ENCODE measurements at regions not wholly inside any gene's neighbourhood (a gene's known extent, or its start where the extent isn't known, plus 50 kb on each side); places are given as distances from the start of the nearest gene placed in this dataset.

DNA sequence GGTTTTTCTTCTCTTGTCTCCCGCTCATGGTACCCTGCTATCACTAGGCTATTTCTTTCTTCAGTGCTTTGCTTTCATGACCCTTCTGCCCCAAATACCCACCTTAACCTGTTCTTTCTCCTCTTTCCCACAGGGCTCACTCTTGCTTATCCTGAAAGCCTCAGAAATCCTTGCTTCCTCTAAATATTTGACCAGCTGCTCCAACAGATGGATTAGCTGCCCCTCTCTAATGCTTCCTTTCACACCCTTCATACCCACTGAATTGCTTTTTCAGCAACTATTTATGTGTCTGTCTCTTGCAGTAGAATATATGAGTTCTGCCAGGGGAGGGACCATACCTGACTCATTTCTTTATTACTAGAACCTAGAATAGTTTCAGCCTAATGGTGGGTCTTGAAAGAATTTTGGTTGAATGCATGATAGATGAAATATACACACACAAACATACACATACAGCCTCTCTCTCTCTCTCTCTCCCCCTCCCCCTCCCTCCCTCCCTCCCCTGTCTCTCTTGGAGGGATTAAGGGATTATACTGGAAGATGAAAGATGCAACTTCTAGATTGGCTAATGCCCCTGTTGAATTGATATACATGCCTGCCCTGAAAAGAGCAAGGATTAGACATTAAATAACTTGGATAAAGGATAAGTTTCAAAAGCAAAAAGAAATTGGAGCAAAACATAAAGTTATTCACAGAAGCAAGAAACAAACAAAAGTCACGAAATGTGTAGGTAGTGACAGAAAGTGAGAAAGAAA is 95.0 kb upstream of the GADL1 start:
- TF ChIP-seq, protein P1, sequence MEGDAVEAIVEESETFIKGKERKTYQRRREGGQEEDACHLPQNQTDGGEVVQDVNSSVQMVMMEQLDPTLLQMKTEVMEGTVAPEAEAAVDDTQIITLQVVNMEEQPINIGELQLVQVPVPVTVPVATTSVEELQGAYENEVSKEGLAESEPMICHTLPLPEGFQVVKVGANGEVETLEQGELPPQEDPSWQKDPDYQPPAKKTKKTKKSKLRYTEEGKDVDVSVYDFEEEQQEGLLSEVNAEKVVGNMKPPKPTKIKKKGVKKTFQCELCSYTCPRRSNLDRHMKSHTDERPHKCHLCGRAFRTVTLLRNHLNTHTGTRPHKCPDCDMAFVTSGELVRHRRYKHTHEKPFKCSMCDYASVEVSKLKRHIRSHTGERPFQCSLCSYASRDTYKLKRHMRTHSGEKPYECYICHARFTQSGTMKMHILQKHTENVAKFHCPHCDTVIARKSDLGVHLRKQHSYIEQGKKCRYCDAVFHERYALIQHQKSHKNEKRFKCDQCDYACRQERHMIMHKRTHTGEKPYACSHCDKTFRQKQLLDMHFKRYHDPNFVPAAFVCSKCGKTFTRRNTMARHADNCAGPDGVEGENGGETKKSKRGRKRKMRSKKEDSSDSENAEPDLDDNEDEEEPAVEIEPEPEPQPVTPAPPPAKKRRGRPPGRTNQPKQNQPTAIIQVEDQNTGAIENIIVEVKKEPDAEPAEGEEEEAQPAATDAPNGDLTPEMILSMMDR (IDR thresholded peaks at IDR 0.05): no peak
- H3K4me1 Mint-ChIP-seq (ENCODE audit: low read depth): no peaks in the 10 kb centered on the region
- H3K27me3 Mint-ChIP-seq: peaks cover 16% of the 10 kb centered on the region
- ATAC-seq: no peak
- H3K9me3 Mint-ChIP-seq: peaks cover 6% of the 10 kb centered on the region
- intact Hi-C loops (cut with micrococcal nuclease): no loop called here
- ChIA-PET POLR2A (interaction anchor here (1.1 kb wide), 1 partner anchor 107 kb away, joined by 3 read pairs; no protein-coding TSS in a partner anchor), CTCF (no interaction called here)
- DNase-seq: no peak
- no peaks in the 10 kb centered on the region for H3K36me3 Mint-ChIP-seq (ENCODE audit: low read depth)
- no peak overlapping the region for H3K4me3 Mint-ChIP-seq
- no peak overlapping the region for H3K27ac Mint-ChIP-seq

DNA sequence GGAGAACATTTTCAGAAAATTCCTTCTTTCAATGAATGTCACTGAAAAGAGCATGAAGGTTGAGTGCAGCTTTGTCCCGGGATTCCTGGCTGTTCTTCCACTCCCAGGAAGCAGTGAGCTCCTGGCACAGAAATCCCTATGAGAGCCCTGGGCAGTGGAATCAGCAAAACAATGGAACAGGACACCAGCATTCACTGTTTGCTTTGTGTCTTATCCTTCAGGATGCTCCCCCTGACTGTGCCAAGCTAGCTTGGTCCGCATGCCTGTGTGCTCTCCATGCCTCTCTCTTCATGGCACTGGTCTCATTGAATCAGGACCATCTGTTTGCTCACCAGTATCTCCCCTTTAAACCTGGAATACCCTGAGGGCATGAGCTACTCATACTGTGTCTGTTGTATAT is 102.0 kb upstream of the GADL1 start:
- Mint-ChIP-seq H3K9me3 (peaks cover 6% of the 10 kb centered on the region), H3K36me3 (ENCODE audit: low read depth) (no peaks in the 10 kb centered on the region), H3K27ac (no peak overlapping the region), H3K27me3 (peaks cover 4% of the 10 kb centered on the region), H3K4me3 (no peak overlapping the region), H3K4me1 (ENCODE audit: low read depth) (no peaks in the 10 kb centered on the region)
- DNase-seq (no peak), ATAC-seq (no peak)
- TF ChIP-seq, protein P1 (IDR thresholded peaks at IDR 0.05): no peak
- POLR2A ChIA-PET: no interaction called here
- CTCF ChIA-PET: no interaction called here
- intact Hi-C loops (cut with micrococcal nuclease): no loop called here

DNA sequence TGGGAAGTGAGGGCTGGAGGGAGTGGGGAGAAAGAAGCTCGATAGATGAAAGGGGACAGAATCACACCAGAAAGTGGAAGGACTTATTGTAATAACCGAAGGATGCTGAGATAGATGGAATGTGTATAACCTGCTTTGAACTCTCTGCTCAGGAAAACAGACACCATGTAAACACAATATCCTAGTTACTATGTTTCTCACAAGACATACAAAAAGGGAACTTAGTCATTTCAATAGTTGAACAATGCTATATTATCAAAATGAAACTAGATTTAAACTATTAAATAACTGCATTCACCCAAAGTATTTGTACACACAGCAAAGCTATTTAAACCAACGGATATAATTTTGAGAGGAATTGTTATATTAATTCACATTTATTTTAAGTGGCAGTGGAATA is 108.3 kb upstream of the GADL1 start:
- Mint-ChIP-seq H3K4me3 (no peak overlapping the region), H3K9me3 (no peaks in the 10 kb centered on the region), H3K4me1 (ENCODE audit: low read depth) (no peaks in the 10 kb centered on the region), H3K36me3 (ENCODE audit: low read depth) (no peaks in the 10 kb centered on the region), H3K27ac (no peak overlapping the region), H3K27me3 (no peaks in the 10 kb centered on the region)
- POLR2A ChIA-PET: no interaction called here
- DNase-seq (no peak), ATAC-seq (no peak)
- CTCF ChIA-PET: interaction anchor here (0.7 kb wide), 1 partner anchor 22 kb away, joined by 3 read pairs; no protein-coding TSS in a partner anchor
- intact Hi-C loops (cut with micrococcal nuclease): no loop called here
- TF ChIP-seq, protein P1 (IDR thresholded peaks at IDR 0.05): no peak

DNA sequence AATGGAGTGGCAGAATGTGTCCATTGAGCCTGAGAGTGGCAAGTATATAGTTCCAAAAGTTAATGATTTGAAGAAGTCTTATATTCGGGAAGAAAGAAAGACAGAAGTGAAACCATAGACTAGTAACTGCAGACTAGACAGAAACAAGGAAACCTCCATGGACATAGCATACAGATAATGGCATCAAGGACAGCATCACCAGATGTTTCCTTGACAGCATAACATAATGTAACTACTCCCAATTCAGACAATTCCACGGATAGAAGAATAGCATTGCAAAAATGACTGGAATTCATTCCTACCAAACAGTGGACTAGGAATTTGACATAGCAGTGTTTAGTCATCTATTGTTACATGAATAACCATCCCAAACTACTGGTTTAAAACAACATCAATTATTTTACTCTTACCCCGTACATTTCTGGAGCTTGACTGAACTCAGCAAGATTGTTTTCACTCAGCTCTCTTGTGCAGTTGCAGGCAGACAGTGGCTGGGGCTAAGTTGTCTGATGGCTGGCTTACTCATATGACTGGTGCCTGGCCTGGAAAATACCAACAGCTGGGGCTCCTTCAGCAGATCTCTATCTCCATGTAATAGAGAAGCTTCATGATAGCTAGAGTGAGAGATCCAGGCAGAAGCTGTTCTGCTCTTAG is 109.7 kb upstream of the GADL1 start:
- peaks cover 2% of the 10 kb centered on the region for H3K9me3 Mint-ChIP-seq
- intact Hi-C loops (cut with micrococcal nuclease): no loop called here
- no peaks in the 10 kb centered on the region for H3K27me3 Mint-ChIP-seq
- ChIA-PET CTCF (no interaction called here), POLR2A (no interaction called here)
- peaks cover 3% of the 10 kb centered on the region for H3K4me1 Mint-ChIP-seq (ENCODE audit: low read depth)
- H3K27ac Mint-ChIP-seq: no peak overlapping the region
- TF ChIP-seq, protein P1 (IDR thresholded peaks at IDR 0.05): no peak
- no peak overlapping the region for H3K4me3 Mint-ChIP-seq
- DNase-seq: no peak
- ATAC-seq: no peak
- no peaks in the 10 kb centered on the region for H3K36me3 Mint-ChIP-seq (ENCODE audit: low read depth)

DNA sequence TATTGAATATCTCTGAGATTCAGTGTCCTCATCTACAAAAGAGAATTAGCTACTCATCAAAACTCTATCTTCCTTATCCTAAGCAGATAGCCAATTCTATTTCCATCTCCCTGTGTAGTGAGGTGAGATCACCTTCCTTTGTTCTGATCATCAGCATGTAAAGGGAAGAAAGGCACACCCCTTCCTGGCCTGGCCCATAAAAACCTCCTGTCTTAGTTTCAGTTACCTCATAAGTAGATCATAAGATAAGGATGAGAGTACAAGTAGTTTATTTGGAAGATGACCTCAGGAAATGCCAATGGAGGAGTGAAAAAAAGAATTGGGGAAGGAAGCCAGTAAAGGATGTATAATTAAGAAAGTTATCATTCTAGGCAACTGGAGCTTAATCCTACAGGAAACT is 114.5 kb upstream of the GADL1 start:
- Mint-ChIP-seq H3K4me3 (no peak overlapping the region), H3K4me1 (ENCODE audit: low read depth) (peaks cover 3% of the 10 kb centered on the region)

More for the DNA sequence above, 114.5 kb upstream of the GADL1 start:
- no peaks in the 10 kb centered on the region for H3K36me3 Mint-ChIP-seq (ENCODE audit: low read depth)
- intact Hi-C loops (cut with micrococcal nuclease): no loop called here
- no peak overlapping the region for H3K27ac Mint-ChIP-seq
- TF ChIP-seq, protein P1 (IDR thresholded peaks at IDR 0.05): no peak
- ATAC-seq: no peak
- ChIA-PET POLR2A (no interaction called here), CTCF (no interaction called here)
- H3K9me3 Mint-ChIP-seq: peaks cover 4% of the 10 kb centered on the region
- DNase-seq: no peak
- H3K27me3 Mint-ChIP-seq: no peaks in the 10 kb centered on the region
